GM12873 (cell line): ENCODE measurements at regions not wholly inside any gene's neighbourhood (a gene's known extent, or its start where the extent isn't known, plus 50 kb on each side); places are given as distances from the start of the nearest gene placed in this dataset.

ENCODE experiments used
- TF ChIP-seq, protein P1 (sequence below): IDR thresholded peaks from 2 replicates; pipeline ENCODE4 v1.5.1; 2012; ENCODE audit warnings: low read depth, mild to moderate bottlenecking, moderate library complexity, low read length, control low read depth; ENCODE audit not compliant: insufficient read depth; ENCODE audit errors: missing control alignments

DNA sequence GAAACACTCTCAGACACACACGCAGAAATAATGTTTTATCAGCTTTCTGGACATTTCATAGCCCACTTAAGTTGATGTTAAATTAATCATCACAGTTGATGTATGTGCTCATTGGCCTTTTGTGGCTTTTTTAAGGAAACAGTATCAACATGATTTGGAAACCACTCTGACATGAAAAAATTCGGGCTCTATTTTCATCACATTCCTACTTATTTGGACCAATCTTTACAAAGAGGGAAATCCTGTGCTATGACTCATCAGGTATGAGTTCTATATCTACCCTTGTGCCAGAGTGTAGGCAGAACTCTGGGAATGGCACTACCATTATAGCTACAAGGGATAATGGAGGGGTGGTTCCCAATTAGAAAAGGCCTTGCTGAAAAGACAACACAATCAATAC, 388.4 kb upstream of the PTGER4 start:
- TF ChIP-seq, protein P1, sequence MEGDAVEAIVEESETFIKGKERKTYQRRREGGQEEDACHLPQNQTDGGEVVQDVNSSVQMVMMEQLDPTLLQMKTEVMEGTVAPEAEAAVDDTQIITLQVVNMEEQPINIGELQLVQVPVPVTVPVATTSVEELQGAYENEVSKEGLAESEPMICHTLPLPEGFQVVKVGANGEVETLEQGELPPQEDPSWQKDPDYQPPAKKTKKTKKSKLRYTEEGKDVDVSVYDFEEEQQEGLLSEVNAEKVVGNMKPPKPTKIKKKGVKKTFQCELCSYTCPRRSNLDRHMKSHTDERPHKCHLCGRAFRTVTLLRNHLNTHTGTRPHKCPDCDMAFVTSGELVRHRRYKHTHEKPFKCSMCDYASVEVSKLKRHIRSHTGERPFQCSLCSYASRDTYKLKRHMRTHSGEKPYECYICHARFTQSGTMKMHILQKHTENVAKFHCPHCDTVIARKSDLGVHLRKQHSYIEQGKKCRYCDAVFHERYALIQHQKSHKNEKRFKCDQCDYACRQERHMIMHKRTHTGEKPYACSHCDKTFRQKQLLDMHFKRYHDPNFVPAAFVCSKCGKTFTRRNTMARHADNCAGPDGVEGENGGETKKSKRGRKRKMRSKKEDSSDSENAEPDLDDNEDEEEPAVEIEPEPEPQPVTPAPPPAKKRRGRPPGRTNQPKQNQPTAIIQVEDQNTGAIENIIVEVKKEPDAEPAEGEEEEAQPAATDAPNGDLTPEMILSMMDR, result no peak

DNA sequence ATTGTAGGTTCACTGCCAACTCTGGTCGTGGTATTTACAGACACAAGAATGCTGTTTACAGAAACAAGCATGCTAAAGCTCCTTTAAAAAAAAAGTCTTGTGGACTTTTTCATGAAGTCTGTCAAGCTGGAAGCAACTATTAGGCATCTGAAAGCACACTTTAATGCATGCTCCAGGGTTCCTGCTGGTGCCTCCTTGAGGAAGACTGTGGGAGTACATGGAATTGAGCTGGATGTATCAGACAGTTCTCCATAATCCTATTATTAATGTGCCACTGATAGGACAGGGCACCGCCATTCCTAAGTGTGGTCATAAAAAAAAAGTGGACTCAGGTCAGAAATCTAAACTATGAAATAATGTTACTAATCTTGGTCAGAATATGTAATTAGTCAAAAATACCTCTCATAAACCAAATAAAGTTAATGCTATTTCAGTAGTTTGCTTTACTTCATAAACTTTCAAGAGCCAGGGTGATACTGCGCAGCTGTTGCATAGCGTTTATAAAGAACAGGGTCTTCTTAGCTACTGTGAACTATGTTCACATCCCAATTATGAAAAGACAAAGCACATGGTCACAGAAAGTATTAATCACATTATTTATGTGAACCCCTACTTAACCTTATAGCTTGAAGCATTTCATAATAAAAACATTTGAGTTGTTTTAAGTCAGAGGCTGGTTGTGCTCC, 390.8 kb upstream of the PTGER4 start:
- TF ChIP-seq, protein P1, result no peak

DNA sequence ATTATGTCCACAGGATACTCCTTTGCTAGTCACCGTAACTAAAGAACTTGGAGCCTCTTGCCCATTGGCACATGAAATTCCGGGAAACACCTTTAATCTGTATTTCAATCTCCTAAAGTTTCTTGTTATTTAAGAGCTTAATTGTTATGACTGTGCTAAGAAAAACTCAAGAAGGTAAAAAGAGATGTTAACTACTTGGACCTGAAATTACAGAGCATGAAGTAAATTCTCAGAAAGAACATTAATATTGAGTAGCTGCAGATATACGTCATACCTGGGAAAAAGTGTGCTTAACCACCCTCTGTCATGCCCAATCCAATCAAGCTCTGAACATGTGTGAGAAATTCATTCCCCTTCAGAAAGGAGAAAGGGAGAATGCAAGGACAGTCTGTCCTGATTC, 394.9 kb upstream of the PTGER4 start:
- TF ChIP-seq, protein P1, result no peak

DNA sequence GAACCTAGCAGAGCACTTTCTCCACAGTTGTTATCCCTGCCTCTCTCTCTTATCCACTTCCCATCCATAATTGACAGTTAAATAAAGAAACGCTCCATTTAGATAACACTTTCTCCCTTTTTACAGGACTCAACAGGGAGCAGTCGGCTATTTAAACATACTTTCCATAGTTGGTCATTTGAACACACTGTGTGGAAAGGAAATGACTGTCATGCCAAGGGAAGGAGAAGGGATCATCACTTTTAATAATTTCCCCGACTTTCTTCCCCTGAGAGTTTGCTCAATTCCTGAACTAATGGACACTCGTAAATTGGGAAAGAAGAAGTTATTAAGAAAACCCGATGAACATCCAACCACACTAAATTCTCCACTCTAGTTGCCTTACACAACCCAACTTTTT, 400.8 kb upstream of the PTGER4 start:
- TF ChIP-seq, protein P1, result no peak

DNA sequence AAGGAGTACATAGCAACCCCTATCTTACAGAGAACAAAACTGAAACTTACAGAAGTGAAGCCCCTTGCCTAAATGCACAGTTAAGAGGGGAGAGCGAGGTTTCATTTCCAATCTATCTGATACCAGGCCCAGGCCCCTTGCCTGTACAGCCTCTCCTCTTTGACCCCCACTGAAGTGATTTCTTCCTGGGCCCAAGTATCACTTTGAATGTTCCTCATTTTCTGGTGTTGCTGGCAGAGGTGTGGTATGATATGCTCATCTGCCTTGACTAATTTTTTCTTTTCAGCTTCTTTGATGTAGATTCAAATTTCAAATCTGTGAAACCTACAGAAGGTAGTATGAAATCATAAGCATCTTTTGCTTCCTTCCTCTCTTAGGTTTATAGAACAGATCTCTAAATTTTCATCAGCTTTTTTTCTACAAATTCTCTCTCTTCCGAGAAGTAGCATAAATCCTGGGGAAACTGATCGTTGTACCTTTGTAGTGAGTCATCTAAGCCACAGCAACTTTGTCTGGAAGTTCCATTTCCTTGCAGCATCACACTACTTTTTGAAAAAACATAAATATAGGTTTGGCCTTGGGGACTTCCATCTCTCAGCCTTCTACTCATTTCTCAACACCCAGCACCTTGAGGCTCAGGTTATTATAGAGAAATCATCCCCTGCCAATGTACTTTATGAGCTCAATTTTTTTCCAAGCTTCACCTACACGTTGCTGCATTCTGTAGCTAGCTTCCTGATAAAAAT, 402.4 kb upstream of the PTGER4 start:
- TF ChIP-seq, protein P1, result no peak

DNA sequence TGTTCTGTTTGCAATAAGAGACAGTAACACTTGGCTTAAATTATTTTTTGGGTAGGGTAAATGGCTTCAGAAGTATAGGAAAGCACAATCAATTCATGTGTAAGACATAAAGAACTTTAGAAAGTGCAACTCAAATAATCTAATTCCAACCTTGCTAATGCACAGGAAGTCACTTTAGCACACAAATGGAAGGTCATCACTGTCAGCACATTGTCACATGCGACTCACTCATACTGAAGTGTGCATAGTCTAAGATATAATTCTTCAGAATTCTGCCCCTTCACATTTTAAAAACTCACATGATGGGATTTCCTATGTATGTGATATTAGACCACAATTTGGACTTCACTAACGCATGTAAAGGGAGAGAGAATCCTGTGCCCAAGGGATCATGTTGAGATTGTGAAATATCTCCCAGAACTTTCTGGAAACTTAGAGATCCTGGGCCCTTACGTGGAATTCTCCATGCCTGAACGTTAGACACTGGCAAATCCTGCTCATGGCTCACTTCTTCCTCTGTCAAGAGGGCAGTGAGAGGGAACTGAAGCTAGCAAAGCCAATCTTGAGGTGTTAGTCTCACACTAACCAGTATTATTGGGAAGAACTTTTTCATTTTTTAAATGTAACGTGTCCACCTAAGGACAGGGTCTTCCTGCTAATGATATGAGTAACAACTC, 403.2 kb upstream of the PTGER4 start:
- TF ChIP-seq, protein P1, result no peak

DNA sequence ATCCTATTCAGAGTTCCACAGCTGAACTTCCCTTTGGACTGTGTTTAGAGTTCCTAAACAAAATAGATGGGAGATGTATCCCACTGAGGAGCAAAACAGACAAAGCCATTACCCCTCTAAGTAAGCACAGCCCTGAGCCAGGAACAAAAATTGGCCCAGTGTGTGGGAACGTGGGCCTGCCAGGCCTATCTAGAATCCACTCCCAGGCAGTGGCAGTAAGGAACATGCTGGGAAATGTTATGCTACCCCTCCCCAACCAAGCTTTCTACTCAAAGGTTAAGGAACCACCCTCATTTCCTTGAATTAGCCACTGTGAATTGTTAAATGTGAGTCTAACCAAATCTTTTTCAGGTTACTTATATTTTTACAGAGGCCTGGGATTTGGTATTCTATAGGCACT, 405.1 kb upstream of the PTGER4 start:
- TF ChIP-seq, protein P1, result no peak
